ENCODE measurements at regions not wholly inside any gene's neighbourhood (a gene's known extent, or its start where the extent isn't known, plus 50 kb on each side); places are given as distances from the start of the nearest gene placed in this dataset.

DNA sequence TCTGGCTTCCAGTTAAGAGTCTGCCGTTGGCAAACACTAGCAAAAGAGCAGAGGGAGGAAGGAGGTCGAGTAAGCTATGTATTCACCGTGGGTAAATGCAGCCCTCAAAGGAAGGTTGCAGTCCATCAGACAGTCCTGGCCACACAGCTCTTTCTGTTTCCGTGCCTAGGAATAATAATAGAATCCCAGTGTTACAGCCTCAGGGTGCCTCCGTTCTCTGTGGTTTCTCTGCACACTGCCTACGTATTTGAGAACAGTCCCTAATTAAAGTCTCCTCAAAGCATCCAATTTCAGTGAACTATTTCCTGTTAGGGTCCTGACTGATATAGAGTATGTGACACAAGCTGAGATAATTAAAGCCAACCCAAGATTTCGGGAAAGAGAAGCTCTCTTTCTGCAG lies 176.7 kb downstream of the GPAM start:
- H3K36me3 Mint-ChIP-seq = no peaks in the 10 kb centered on the region
- peak overlapping the region in 1 of 10 donors; percentile 20 for H3K4me3 Mint-ChIP-seq
- ChIA-PET CTCF (no interaction called here), POLR2A (no interaction called here)
- peaks cover 0 to 4% (median 0%) of the 10 kb centered on the region in 11 donors for H3K9me3 Mint-ChIP-seq
- H3K27me3 Mint-ChIP-seq = peaks cover 0 to 14% (median 0%) of the 10 kb centered on the region in 5 donors
- DNase-seq (no peak), ATAC-seq (no peak)
- Histone ChIP-seq H3K4me1 (ENCODE audit: control insufficient read depth in 2 of 2, insufficient read depth in 2 of 2, low read length in 2 of 2) (no peaks in the 10 kb centered on the region), H3K4me3 (ENCODE audit: low read length) (no peak overlapping the region), H3K9me3 (ENCODE audit: control insufficient read depth in 2 of 3, low read length in 3 of 3) (no peaks in the 10 kb centered on the region), H3K27ac (ENCODE audit: low read depth, low read length) (no peak overlapping the region), H3K27me3 (ENCODE audit: control insufficient read depth in 2 of 2, insufficient read depth in 2 of 2, low read length in 2 of 2) (no peaks in the 10 kb centered on the region), H3K36me3 (ENCODE audit: control insufficient read depth in 2 of 3, insufficient read depth in 3 of 3, low read length in 3 of 3) (no peaks in the 10 kb centered on the region)
- no peaks in the 10 kb centered on the region for H3K4me1 Mint-ChIP-seq
- H3K27ac Mint-ChIP-seq = no peak overlapping the region
- intact Hi-C loops (cut with micrococcal nuclease) = no loop called here

DNA sequence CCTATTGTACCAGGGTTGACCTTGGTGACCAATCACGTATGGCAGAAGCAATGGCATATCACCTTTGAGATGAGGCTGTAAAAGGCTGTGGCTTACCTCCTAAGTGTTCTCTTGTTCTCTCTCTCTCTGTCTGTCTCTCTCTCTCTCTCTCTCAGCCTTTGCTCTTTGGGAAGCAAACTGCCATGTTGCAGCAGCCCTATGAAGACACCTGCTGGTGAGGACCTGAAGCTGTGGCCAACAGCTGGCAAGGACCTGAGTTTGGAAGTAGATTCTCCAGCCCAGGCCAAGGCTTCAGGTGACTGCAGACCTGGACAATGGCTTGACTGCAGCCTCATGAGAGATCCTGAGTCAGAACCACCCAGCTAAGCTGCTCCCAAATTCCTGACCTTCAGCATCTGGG lies 161.4 kb downstream of the GPAM start:
- POLR2A ChIA-PET = no interaction called here
- H3K4me1 ChIP-seq (ENCODE audit: control insufficient read depth in 2 of 2, insufficient read depth in 2 of 2, low read length in 2 of 2) = no peaks in the 10 kb centered on the region
- no peaks in the 10 kb centered on the region for H3K9me3 ChIP-seq (ENCODE audit: control insufficient read depth in 2 of 3, low read length in 3 of 3)

DNA sequence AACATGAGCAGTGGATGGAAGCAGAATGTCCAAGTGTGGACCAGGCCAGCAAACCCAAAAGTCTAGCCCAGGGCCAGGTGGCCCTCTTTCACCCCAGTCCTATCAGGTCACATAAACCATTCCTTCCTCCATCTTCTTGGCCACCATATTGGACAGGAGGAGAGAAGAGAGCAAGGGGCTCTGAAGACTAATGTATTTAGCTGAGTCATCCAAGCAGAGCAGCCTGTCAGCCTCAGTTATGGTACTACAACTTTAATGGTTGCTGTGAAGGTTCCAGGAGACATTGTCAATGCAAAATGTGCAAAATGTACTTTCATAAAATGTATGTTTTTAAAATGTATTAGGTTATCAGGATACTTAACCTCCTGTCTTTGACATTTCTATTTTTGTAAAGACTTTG lies 159.5 kb downstream of the GPAM start:
- H3K4me1 Mint-ChIP-seq = no peaks in the 10 kb centered on the region
- H3K27me3 ChIP-seq (ENCODE audit: control insufficient read depth in 2 of 2, insufficient read depth in 2 of 2, low read length in 2 of 2) = no peaks in the 10 kb centered on the region
- H3K9me3 ChIP-seq (ENCODE audit: control insufficient read depth in 2 of 3, low read length in 3 of 3) = no peaks in the 10 kb centered on the region
- peaks cover 0 to 8% (median 2%) of the 10 kb centered on the region in 11 donors for H3K9me3 Mint-ChIP-seq
- CTCF ChIA-PET = no interaction called here
- no peaks in the 10 kb centered on the region for H3K36me3 ChIP-seq (ENCODE audit: control insufficient read depth in 2 of 3, insufficient read depth in 3 of 3, low read length in 3 of 3)
- POLR2A ChIA-PET = no interaction called here
- H3K27ac ChIP-seq (ENCODE audit: low read depth, low read length) = no peak overlapping the region
- H3K4me1 ChIP-seq (ENCODE audit: control insufficient read depth in 2 of 2, insufficient read depth in 2 of 2, low read length in 2 of 2) = no peaks in the 10 kb centered on the region
- H3K4me3 ChIP-seq (ENCODE audit: low read length) = no peak overlapping the region
- no peaks in the 10 kb centered on the region for H3K36me3 Mint-ChIP-seq
- no peak for ATAC-seq
- H3K4me3 Mint-ChIP-seq = no peak overlapping the region
- no peak overlapping the region for H3K27ac Mint-ChIP-seq
- H3K27me3 Mint-ChIP-seq = peaks cover 0 to 7% (median 3%) of the 10 kb centered on the region in 5 donors
- intact Hi-C loops (cut with micrococcal nuclease) = no loop called here
- DNase-seq = no peak

More for the DNA sequence above, 161.4 kb downstream of the GPAM start:
- H3K27me3 Mint-ChIP-seq = peaks cover 0 to 7% (median 3%) of the 10 kb centered on the region in 5 donors
- Histone ChIP-seq H3K36me3 (ENCODE audit: control insufficient read depth in 2 of 3, insufficient read depth in 3 of 3, low read length in 3 of 3) (no peaks in the 10 kb centered on the region), H3K4me3 (ENCODE audit: low read length) (no peak overlapping the region), H3K27me3 (ENCODE audit: control insufficient read depth in 2 of 2, insufficient read depth in 2 of 2, low read length in 2 of 2) (no peaks in the 10 kb centered on the region), H3K27ac (ENCODE audit: low read depth, low read length) (no peak overlapping the region)
- ATAC-seq = no peak
- no peak overlapping the region for H3K27ac Mint-ChIP-seq
- peaks cover 0 to 8% (median 0%) of the 10 kb centered on the region in 11 donors for H3K9me3 Mint-ChIP-seq
- no peak for DNase-seq
- no peaks in the 10 kb centered on the region for H3K36me3 Mint-ChIP-seq
- intact Hi-C loops (cut with micrococcal nuclease) = no loop called here
- H3K4me1 Mint-ChIP-seq = no peaks in the 10 kb centered on the region
- H3K4me3 Mint-ChIP-seq = no peak overlapping the region
- CTCF ChIA-PET = no interaction called here

DNA sequence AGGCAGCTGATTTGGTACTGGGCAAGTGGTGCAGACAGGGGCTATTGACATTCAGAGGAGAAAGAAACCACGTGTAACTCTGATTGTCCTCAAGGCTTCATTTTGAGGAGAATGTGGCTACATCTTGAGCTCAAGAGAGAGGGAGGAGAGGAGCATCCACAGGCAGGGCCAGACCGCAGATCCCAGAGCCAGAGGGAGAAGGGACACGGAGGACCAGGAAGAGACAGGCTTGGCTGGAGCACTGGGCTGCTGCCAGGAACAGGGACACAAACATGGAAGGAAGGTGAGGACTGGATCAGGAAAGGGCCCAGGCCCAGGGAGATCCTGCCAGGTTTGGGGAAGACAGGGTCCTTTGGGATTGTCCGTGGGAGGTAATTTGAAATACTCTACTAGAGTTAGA lies 158.3 kb downstream of the GPAM start:
- CTCF ChIA-PET = no interaction called here
- Histone ChIP-seq H3K4me1 (ENCODE audit: control insufficient read depth in 2 of 2, insufficient read depth in 2 of 2, low read length in 2 of 2) (no peaks in the 10 kb centered on the region), H3K27ac (ENCODE audit: low read depth, low read length) (no peak overlapping the region), H3K9me3 (ENCODE audit: control insufficient read depth in 2 of 3, low read length in 3 of 3) (no peaks in the 10 kb centered on the region), H3K4me3 (ENCODE audit: low read length) (no peak overlapping the region), H3K27me3 (ENCODE audit: control insufficient read depth in 2 of 2, insufficient read depth in 2 of 2, low read length in 2 of 2) (no peaks in the 10 kb centered on the region), H3K36me3 (ENCODE audit: control insufficient read depth in 2 of 3, insufficient read depth in 3 of 3, low read length in 3 of 3) (no peaks in the 10 kb centered on the region)
- Mint-ChIP-seq H3K4me3 (no peak overlapping the region), H3K27ac (no peak overlapping the region), H3K36me3 (no peaks in the 10 kb centered on the region), H3K9me3 (peaks cover 0 to 12% (median 4%) of the 10 kb centered on the region in 11 donors), H3K4me1 (no peaks in the 10 kb centered on the region), H3K27me3 (peaks cover 0 to 7% (median 3%) of the 10 kb centered on the region in 5 donors)
- no peak for ATAC-seq
- intact Hi-C loops (cut with micrococcal nuclease) = no loop called here
- no peak for DNase-seq
- POLR2A ChIA-PET = no interaction called here

- no peak overlapping the region for H3K27ac Mint-ChIP-seq
- Histone ChIP-seq H3K9me3 (ENCODE audit: control insufficient read depth in 2 of 3, low read length in 3 of 3) (no peaks in the 10 kb centered on the region), H3K4me1 (ENCODE audit: control insufficient read depth in 2 of 2, insufficient read depth in 2 of 2, low read length in 2 of 2) (no peaks in the 10 kb centered on the region), H3K4me3 (ENCODE audit: low read length) (no peak overlapping the region), H3K27ac (ENCODE audit: low read depth, low read length) (no peak overlapping the region), H3K27me3 (ENCODE audit: control insufficient read depth in 2 of 2, insufficient read depth in 2 of 2, low read length in 2 of 2) (no peaks in the 10 kb centered on the region), H3K36me3 (ENCODE audit: control insufficient read depth in 2 of 3, insufficient read depth in 3 of 3, low read length in 3 of 3) (no peaks in the 10 kb centered on the region)
- H3K4me3 Mint-ChIP-seq = no peak overlapping the region
- no peaks in the 10 kb centered on the region for H3K4me1 Mint-ChIP-seq
- CTCF ChIA-PET = no interaction called here
- ATAC-seq = no peak
- POLR2A ChIA-PET = no interaction called here
- H3K9me3 Mint-ChIP-seq = peaks cover 0 to 17% (median 7%) of the 10 kb centered on the region in 11 donors
- H3K27me3 Mint-ChIP-seq = peaks cover 0 to 7% (median 3%) of the 10 kb centered on the region in 5 donors
- intact Hi-C loops (cut with micrococcal nuclease) = no loop called here
- no peak for DNase-seq
- H3K36me3 Mint-ChIP-seq = no peaks in the 10 kb centered on the region
These were observed 157.1 kb downstream of the GPAM start for GRCh38 chr10:112026438-112026837.

GRCh38 chr10:112027731-112028280 lies 155.8 kb downstream of the GPAM start:
- no peak overlapping the region for H3K27ac Mint-ChIP-seq
- no peaks in the 10 kb centered on the region for H3K4me1 Mint-ChIP-seq
- no peak overlapping the region for H3K4me3 ChIP-seq (ENCODE audit: low read length)
- intact Hi-C loops (cut with micrococcal nuclease) = no loop called here
- H3K9me3 ChIP-seq (ENCODE audit: control insufficient read depth in 2 of 3, low read length in 3 of 3) = no peaks in the 10 kb centered on the region
- no peaks in the 10 kb centered on the region for H3K36me3 ChIP-seq (ENCODE audit: control insufficient read depth in 2 of 3, insufficient read depth in 3 of 3, low read length in 3 of 3)
- H3K36me3 Mint-ChIP-seq = no peaks in the 10 kb centered on the region
- CTCF ChIA-PET = no interaction called here
- POLR2A ChIA-PET = no interaction called here
- no peak for ATAC-seq
- no peaks in the 10 kb centered on the region for H3K27me3 ChIP-seq (ENCODE audit: control insufficient read depth in 2 of 2, insufficient read depth in 2 of 2, low read length in 2 of 2)
- H3K27me3 Mint-ChIP-seq = peaks cover 0 to 7% (median 3%) of the 10 kb centered on the region in 5 donors
- H3K9me3 Mint-ChIP-seq = peaks cover 4 to 25% (median 7%) of the 10 kb centered on the region in 11 donors
- H3K4me1 ChIP-seq (ENCODE audit: control insufficient read depth in 2 of 2, insufficient read depth in 2 of 2, low read length in 2 of 2) = no peaks in the 10 kb centered on the region
- H3K4me3 Mint-ChIP-seq = no peak overlapping the region
- no peak overlapping the region for H3K27ac ChIP-seq (ENCODE audit: low read depth, low read length)
- DNase-seq = no peak

DNA sequence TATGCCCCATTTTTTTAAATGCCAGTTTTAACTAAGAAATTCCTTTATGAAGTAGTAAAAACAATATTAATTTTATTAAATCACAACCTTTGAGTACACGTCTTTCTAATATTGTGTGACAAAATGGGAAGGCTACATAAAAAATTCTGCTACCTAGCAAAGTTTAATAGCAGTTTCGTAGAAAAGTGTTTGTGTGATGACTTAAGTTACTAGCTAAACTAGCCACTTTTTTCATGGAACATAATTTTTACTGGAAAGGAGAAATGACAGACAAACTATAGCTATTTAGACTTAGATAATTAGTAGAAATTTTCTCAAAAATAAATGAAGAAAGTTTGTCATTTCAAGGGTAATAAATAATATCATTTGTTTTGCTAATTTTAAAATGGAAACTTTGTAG lies 153.1 kb downstream of the GPAM start:
- Histone ChIP-seq H3K27me3 (ENCODE audit: control insufficient read depth in 2 of 2, insufficient read depth in 2 of 2, low read length in 2 of 2) (no peaks in the 10 kb centered on the region), H3K36me3 (ENCODE audit: control insufficient read depth in 2 of 3, insufficient read depth in 3 of 3, low read length in 3 of 3) (no peaks in the 10 kb centered on the region), H3K9me3 (ENCODE audit: control insufficient read depth in 2 of 3, low read length in 3 of 3) (no peaks in the 10 kb centered on the region), H3K4me3 (ENCODE audit: low read length) (no peak overlapping the region), H3K27ac (ENCODE audit: low read depth, low read length) (no peak overlapping the region), H3K4me1 (ENCODE audit: control insufficient read depth in 2 of 2, insufficient read depth in 2 of 2, low read length in 2 of 2) (no peaks in the 10 kb centered on the region)
- Mint-ChIP-seq H3K4me1 (no peaks in the 10 kb centered on the region), H3K36me3 (no peaks in the 10 kb centered on the region), H3K27me3 (peaks cover 0 to 4% (median 0%) of the 10 kb centered on the region in 5 donors), H3K4me3 (no peak overlapping the region), H3K27ac (no peak overlapping the region), H3K9me3 (peaks cover 2 to 37% (median 6%) of the 10 kb centered on the region in 11 donors)
- ChIA-PET POLR2A (no interaction called here), CTCF (no interaction called here)
- DNase-seq (no peak), ATAC-seq (no peak)
- intact Hi-C loops (cut with micrococcal nuclease) = no loop called here

All from naive thymus-derived CD4-positive, alpha-beta T cell (primary cell).